D721Med (cell line): ENCODE measurements at regions not wholly inside any gene's neighbourhood (a gene's known extent, or its start where the extent isn't known, plus 50 kb on each side); places are given as distances from the start of the nearest gene placed in this dataset.
"Not testable (repeated sequence)": the region's sequence is repeated elsewhere in the genome, so short reads cannot be mapped to it uniquely, and the experiment has no call there.

Experiments used
- DNase-seq: peaks from one replicate; pipeline ENCODE4 v3.0.0; 2011; ENCODE audit warnings: low spot score; ENCODE audit not compliant: insufficient read length
- FAIRE-seq: peaks from 2 replicates; lab custom pipeline; 2011; peaks lifted over from hg19 to GRCh38; lab: Jason Lieb, UNC
- CTCF ChIP-seq: IDR thresholded peaks from 2 replicates; pipeline ENCODE4 v1.5.1; 2012; ENCODE audit warnings: mild to moderate bottlenecking, control low read depth; ENCODE audit not compliant: insufficient read depth; ENCODE audit errors: missing control alignments

- TF ChIP-seq CTCF, result no peak
- DNase-seq, result no peak
- FAIRE-seq, result no peak
Measured at GRCh38 chr16:21341101-21341500, 63.0 kb upstream of the CRYM start.

GRCh38 chr16:21339941-21340340, 61.9 kb upstream of the CRYM start:
- DNase-seq (no peak), FAIRE-seq (no peak)

DNA sequence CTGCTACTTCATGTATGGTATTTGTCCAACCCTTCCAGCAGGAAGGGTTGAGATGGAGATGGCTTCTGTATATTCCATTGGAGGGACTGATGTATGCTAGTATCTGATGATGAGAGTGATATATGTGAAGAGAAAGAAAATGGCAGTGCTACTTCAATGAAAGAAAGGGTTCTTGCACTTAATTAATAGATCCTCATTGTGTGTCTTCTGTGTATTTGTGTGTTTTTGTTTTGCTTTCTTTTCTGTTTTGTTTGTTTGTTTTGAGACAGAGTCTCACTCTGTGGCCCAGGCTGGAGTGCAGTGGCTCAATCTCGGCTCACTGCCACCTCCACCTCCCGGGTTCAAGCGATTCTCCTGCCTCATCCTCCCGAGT, 61.2 kb upstream of the CRYM start:
- no peak for FAIRE-seq
- no peak for DNase-seq
- no peak for TF ChIP-seq CTCF

More at GRCh38 chr16:21339941-21340340, 61.9 kb upstream of the CRYM start:
- TF ChIP-seq CTCF, result no peak

DNA sequence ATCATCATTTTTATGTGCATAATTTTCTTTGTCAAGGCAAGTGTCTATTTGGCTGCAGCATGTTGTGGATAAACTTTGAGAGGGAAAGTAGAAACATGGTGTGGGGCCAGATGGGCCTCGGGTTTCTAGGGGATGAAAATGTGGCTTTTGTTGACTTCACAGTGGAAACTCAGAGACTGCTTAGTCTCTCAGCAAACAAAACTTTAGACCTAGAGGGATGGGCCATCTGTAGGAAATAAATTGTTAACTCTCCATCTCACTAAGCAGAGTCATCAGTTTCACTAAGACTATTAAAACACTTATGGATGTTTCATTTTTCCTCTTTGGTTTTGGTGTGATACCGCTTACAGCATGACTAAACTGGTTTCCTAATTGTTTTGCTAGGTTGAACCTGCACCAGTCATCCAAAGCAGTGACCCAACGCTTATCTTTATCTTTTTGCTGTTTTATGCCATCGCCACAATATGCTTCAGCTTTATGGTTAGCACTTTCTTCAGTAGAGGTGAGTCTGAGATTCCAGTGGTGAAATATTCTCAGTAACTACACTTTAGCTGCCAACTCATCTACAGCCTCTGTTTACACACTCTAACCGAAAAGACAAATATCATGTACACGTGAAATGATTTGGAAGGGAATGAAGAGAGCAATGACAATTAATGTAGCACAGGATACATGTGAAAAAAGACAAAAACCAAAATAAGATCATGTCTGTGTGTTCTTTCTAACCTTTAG, 60.6 kb upstream of the CRYM start:
- DNase-seq (no peak), FAIRE-seq (no peak)
- no peak for TF ChIP-seq CTCF

DNA sequence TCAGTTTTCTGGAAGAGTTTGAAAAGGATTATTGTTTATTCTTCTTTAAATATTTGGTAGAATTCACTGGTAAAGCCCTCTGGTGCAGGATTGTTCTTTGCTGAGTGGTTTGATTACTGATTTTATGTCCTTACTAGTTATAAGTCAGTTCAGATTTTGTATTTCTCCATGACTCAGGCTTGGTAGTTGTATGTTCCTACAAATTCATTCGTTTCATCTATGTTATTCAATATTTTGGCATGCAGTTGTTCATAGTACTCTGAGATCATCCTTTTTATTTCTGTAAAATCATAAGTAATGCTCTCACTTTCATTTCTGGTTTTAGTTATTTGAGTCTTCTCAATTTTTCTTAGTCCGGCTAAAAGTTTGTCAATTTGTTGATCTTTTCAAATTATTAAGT, 58.1 kb upstream of the CRYM start:
- FAIRE-seq, result no peak
- TF ChIP-seq CTCF, result no peak
- DNase-seq, result no peak

- not testable (repeated sequence) for FAIRE-seq, DNase-seq
Measured at GRCh38 chr16:21334188-21335146, 56.4 kb upstream of the CRYM start.

GRCh38 chr16:21333683-21334082, 55.6 kb upstream of the CRYM start:
- FAIRE-seq, DNase-seq: not testable (repeated sequence)
